SU-DHL-6 (cell line): ENCODE measurements at regions not wholly inside any gene's neighbourhood (a gene's known extent, or its start where the extent isn't known, plus 50 kb on each side); places are given as distances from the start of the nearest gene placed in this dataset.

ENCODE experiments used
- CTCF ChIP-seq: fragments of 200-600 bp; sonication (generic); IDR thresholded peaks from one replicate; pipeline ENCODE4 v1.5.1; 2017; ENCODE audit warnings: antibody characterized with exemption, mild to moderate bottlenecking, low read length, moderate library complexity; ENCODE audit not compliant: insufficient read depth, poor library complexity, severe bottlenecking
- EZH2phosphoT487 ChIP-seq: fragments of 200-600 bp; sonication (generic), shearing (Covaris generic); conservative IDR thresholded peaks from 2 replicates; pipeline ENCODE4 v1.6.1; 2018; ENCODE audit warnings: mild to moderate bottlenecking, antibody characterized with exemption, low read length, moderate library complexity, mixed read lengths

- no peak for TF ChIP-seq EZH2phosphoT487
- no peak for TF ChIP-seq CTCF
Measured at GRCh38 chr6:144756469-144756868, 471.3 kb downstream of the UTRN start.
